ENCODE measurements at regions not wholly inside any gene's neighbourhood (a gene's known extent, or its start where the extent isn't known, plus 50 kb on each side); places are given as distances from the start of the nearest gene placed in this dataset.

DNA sequence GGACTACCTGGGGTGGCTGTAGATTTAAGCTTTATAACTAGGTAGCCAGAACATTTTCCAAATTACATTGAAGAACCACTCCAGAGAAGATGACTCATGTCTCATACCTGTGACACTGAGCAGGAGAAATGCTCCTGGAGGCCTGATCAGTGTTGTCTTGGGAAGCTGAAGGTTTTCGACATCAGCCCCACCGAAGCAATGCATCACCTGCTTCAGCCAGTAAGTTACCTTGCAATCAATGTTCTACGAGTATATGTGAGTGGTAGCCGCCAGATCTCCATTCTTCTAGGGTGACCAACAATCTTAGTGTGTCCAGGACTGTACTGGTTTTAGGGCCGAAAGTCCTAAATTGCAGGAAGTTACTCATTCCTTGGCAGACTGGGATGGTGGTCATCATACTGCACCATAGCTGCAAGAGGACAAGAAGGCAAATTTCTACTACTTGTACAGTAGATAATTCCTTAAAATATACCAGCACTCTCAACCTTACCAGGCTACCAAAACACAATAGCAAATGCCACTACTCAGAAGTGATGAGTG lies 109.3 kb upstream of the LINC00305 start:
- Histone ChIP-seq H3F3A (ENCODE audit: low read length, unreplicated experiment) (no peaks in the 10 kb centered on the region), H3K79me2 (ENCODE audit: low read length) (no peaks in the 10 kb centered on the region), H3K27me3 (ENCODE audit: low read length) (peaks cover 11% of the 10 kb centered on the region; the same call in 1 of the 2 replicates), H3K9me2 (replicated peaks; ENCODE audit: low read length) (no peaks in the 10 kb centered on the region), H3K9ac (ENCODE audit: low read length) (no peak overlapping the region), H3K4me1 (ENCODE audit: insufficient read depth, low read length) (no peaks in the 10 kb centered on the region), H3K4me3 (ENCODE audit: low read length) (no peak overlapping the region), H4K20me1 (ENCODE audit: low read length) (no peaks in the 10 kb centered on the region), H3K4me2 (ENCODE audit: low read length) (no peak overlapping the region), H2AFZ (ENCODE audit: low read length) (no peak overlapping the region), H3K36me3 (ENCODE audit: low read depth, low read length) (no peaks in the 10 kb centered on the region), H3K9me3 (ENCODE audit: low read length) (no peaks in the 10 kb centered on the region), H3K27ac (ENCODE audit: low read length) (no peak overlapping the region)
- no peak for DNase-seq
- ChIA-PET CTCF (no interaction called here), POLR2A (ENCODE audit: unreplicated experiment) (no interaction called here)
- intact Hi-C loops (cut with micrococcal nuclease): no loop called here
- no TSS peak for BruUV-seq (replicated peaks)
- TF ChIP-seq, protein P1, sequence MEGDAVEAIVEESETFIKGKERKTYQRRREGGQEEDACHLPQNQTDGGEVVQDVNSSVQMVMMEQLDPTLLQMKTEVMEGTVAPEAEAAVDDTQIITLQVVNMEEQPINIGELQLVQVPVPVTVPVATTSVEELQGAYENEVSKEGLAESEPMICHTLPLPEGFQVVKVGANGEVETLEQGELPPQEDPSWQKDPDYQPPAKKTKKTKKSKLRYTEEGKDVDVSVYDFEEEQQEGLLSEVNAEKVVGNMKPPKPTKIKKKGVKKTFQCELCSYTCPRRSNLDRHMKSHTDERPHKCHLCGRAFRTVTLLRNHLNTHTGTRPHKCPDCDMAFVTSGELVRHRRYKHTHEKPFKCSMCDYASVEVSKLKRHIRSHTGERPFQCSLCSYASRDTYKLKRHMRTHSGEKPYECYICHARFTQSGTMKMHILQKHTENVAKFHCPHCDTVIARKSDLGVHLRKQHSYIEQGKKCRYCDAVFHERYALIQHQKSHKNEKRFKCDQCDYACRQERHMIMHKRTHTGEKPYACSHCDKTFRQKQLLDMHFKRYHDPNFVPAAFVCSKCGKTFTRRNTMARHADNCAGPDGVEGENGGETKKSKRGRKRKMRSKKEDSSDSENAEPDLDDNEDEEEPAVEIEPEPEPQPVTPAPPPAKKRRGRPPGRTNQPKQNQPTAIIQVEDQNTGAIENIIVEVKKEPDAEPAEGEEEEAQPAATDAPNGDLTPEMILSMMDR (conservative IDR thresholded peaks at IDR 0.05; ENCODE audit: low read depth, low read length): no peak
- no peak for TF ChIP-seq EZH2phosphoT487 (IDR thresholded peaks at IDR 0.05; ENCODE audit: borderline replicate concordance, low read length)
- no peak for TF ChIP-seq EZH2 (IDR thresholded peaks at IDR 0.05; ENCODE audit: low read length, unreplicated experiment)
- no peak for ATAC-seq

DNA sequence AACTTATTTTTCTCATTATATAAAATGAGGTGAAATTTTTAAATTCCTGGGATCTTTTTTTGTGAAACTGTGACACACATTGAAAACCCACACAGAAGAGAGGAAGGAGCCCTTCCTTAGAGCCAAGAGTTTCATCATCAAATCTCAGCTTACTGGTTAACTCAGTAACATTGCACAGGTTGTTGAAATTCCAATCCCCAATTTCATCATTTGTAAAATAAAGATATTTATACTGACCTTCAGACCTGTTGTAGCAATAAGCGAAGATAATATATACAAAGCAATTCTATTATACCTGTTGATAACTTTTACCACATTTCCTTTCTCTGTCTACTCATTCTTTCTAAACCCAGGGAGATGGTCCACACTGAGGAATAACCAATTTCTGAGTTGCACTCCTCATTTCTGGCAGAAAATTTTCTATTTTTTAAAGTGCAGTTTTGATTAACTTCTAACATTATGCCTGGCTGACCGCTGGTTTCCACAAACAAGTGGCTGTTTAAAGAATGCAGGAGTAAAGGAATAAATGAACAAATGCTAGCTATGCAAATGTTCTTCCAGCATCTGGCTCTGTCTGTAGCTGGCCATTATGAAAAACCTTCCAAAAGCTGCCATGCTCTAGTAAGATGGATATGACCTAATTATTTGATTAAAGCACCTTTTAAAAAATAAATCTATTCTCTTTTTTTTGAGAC lies 105.7 kb upstream of the LINC00305 start:
- Histone ChIP-seq H4K20me1 (ENCODE audit: low read length) (no peaks in the 10 kb centered on the region), H3K4me1 (ENCODE audit: insufficient read depth, low read length) (no peaks in the 10 kb centered on the region), H3K27ac (ENCODE audit: low read length) (no peak overlapping the region), H3K4me2 (ENCODE audit: low read length) (no peak overlapping the region), H3K9ac (ENCODE audit: low read length) (no peak overlapping the region), H3K9me3 (ENCODE audit: low read length) (no peaks in the 10 kb centered on the region), H3K4me3 (ENCODE audit: low read length) (no peak overlapping the region), H3K27me3 (ENCODE audit: low read length) (peaks cover 32% of the 10 kb centered on the region), H2AFZ (ENCODE audit: low read length) (no peak overlapping the region), H3K9me2 (replicated peaks; ENCODE audit: low read length) (no peaks in the 10 kb centered on the region), H3F3A (ENCODE audit: low read length, unreplicated experiment) (no peaks in the 10 kb centered on the region), H3K79me2 (ENCODE audit: low read length) (no peaks in the 10 kb centered on the region), H3K36me3 (ENCODE audit: low read depth, low read length) (no peaks in the 10 kb centered on the region)
- CTCF ChIA-PET: no interaction called here
- POLR2A ChIA-PET (ENCODE audit: unreplicated experiment): interaction anchor here (0.6 kb wide), 1 partner anchor 143 kb away, joined by 4 read pairs; no protein-coding TSS in a partner anchor
- ATAC-seq (no peak), DNase-seq (no peak)
- BruUV-seq (replicated peaks): no TSS peak
- TF ChIP-seq EZH2phosphoT487 (IDR thresholded peaks at IDR 0.05; ENCODE audit: borderline replicate concordance, low read length) (no peak), EZH2 (IDR thresholded peaks at IDR 0.05; ENCODE audit: low read length, unreplicated experiment) (no peak)
- TF ChIP-seq, protein P1 (conservative IDR thresholded peaks at IDR 0.05; ENCODE audit: low read depth, low read length): no peak
- intact Hi-C loops (cut with micrococcal nuclease): no loop called here

DNA sequence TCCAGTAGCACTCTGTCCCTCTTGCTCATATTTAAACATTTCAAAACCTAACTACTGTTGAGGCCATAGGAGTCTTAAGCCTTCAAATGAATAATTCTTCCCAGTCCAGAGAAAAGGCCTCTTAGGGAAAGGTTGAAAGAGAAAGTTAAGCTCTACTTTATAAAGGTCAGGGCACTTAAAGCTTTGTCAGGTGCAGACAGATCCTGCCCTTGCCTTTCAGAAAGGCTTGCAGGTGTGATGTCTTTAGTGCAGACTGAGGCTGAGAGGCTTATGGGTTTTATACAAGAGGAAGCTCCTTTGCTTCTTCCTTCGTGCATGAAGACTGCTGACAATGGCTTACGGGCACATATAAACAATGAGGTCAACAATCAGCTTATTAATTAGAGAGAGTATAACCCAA lies 105.0 kb upstream of the LINC00305 start:
- CTCF ChIA-PET: no interaction called here
- BruUV-seq (replicated peaks): no TSS peak

More for the DNA sequence above, 105.0 kb upstream of the LINC00305 start:
- Histone ChIP-seq H3K9me2 (replicated peaks; ENCODE audit: low read length) (no peaks in the 10 kb centered on the region), H3K9me3 (ENCODE audit: low read length) (no peaks in the 10 kb centered on the region), H3K27ac (ENCODE audit: low read length) (no peak overlapping the region), H3K27me3 (ENCODE audit: low read length) (peaks cover 35% of the 10 kb centered on the region), H3K9ac (ENCODE audit: low read length) (no peak overlapping the region), H3F3A (ENCODE audit: low read length, unreplicated experiment) (no peaks in the 10 kb centered on the region), H3K36me3 (ENCODE audit: low read depth, low read length) (no peaks in the 10 kb centered on the region), H3K4me2 (ENCODE audit: low read length) (no peak overlapping the region), H3K4me3 (ENCODE audit: low read length) (no peak overlapping the region), H3K79me2 (ENCODE audit: low read length) (no peaks in the 10 kb centered on the region), H3K4me1 (ENCODE audit: insufficient read depth, low read length) (no peaks in the 10 kb centered on the region), H4K20me1 (ENCODE audit: low read length) (no peaks in the 10 kb centered on the region), H2AFZ (ENCODE audit: low read length) (no peak overlapping the region)
- POLR2A ChIA-PET (ENCODE audit: unreplicated experiment): interaction anchor here (0.6 kb wide), 1 partner anchor 144 kb away, joined by 4 read pairs; no protein-coding TSS in a partner anchor
- no peak for DNase-seq
- intact Hi-C loops (cut with micrococcal nuclease): no loop called here
- ATAC-seq: no peak
- TF ChIP-seq EZH2 (IDR thresholded peaks at IDR 0.05; ENCODE audit: low read length, unreplicated experiment) (no peak), EZH2phosphoT487 (IDR thresholded peaks at IDR 0.05; ENCODE audit: borderline replicate concordance, low read length) (no peak)
- TF ChIP-seq, protein P1 (conservative IDR thresholded peaks at IDR 0.05; ENCODE audit: low read depth, low read length): no peak

All from PC-3 (cell line).